H1 (cell line): ENCODE measurements at regions not wholly inside any gene's neighbourhood (a gene's known extent, or its start where the extent isn't known, plus 50 kb on each side); places are given as distances from the start of the nearest gene placed in this dataset.

Experiments used
- CTCF ChIA-PET: fragments of 300-600 bp; sonication (Branson Sonifier 250); formaldehyde crosslinking; loops from one replicate; lab custom pipeline; 2021; ENCODE audit not compliant: partially characterized antibody; lab: Charles Lee
- POLR2A ChIA-PET: fragments of 300-600 bp; sonication (Branson Sonifier 250); formaldehyde crosslinking; loops from one replicate; lab custom pipeline; 2021; ENCODE audit warnings: inconsistent platforms; ENCODE audit not compliant: partially characterized antibody; lab: Charles Lee
- DNase-seq, 2 experiments: peaks; one replicate each; pipeline versions ENCODE4 v3.0.0 to v3.0.0-alpha.2; 2010 to 2022; ENCODE audit warnings: low spot score in 2 of 2, low read depth in 1 of 2, mixed read lengths in 1 of 2
- FAIRE-seq: peaks from 2 replicates; lab custom pipeline; 2011; peaks lifted over from hg19 to GRCh38; lab: Jason Lieb, UNC
- H2AFZ ChIP-seq: 2 replicates; pipeline ENCODE4 v1.8.1; 2012; ENCODE audit warnings: low read length, inconsistent platforms
- H2AK5ac ChIP-seq: 2 replicates; pipeline ENCODE4 v1.6.1; 2013; ENCODE audit warnings: low read depth, low read length
- H2BK120ac ChIP-seq: replicated peaks from 2 replicates; pipeline ENCODE3; 2013; ENCODE audit warnings: low read depth, low read length, inconsistent platforms
- H2BK12ac ChIP-seq: 2 replicates; pipeline ENCODE4 v1.6.1; 2013; ENCODE audit warnings: low read depth, low read length
- H2BK15ac ChIP-seq: 2 replicates; pipeline ENCODE4 v1.6.1; 2013; ENCODE audit warnings: low read length
- H2BK20ac ChIP-seq: 2 replicates; pipeline ENCODE4 v1.6.1; 2013; ENCODE audit warnings: low read length
- H2BK5ac ChIP-seq: 2 replicates; pipeline ENCODE4 v1.6.1; 2013; ENCODE audit warnings: low read depth, low read length
- H3K14ac ChIP-seq: 2 replicates; pipeline ENCODE4 v1.6.1; 2013; ENCODE audit warnings: inconsistent platforms; ENCODE audit not compliant: insufficient read length
- H3K18ac ChIP-seq: 2 replicates; pipeline ENCODE4 v1.6.1; 2013; ENCODE audit warnings: low read length; ENCODE audit errors: extremely low read depth
- H3K23ac ChIP-seq: 2 replicates; pipeline ENCODE4 v1.6.1; 2013; ENCODE audit warnings: inconsistent platforms; ENCODE audit not compliant: insufficient read length
- H3K23me2 ChIP-seq: 2 replicates; pipeline ENCODE4 v1.6.1; 2013; ENCODE audit warnings: low read depth, low read length
- H3K27ac ChIP-seq: 2 replicates; pipeline ENCODE4 v1.6.1; 2011; ENCODE audit warnings: low read depth, low read length, inconsistent platforms
- H3K27me3 ChIP-seq, 4 experiments: replicated peaks in 1 of 4; 1 replicate in 1 of 4; 2 replicates in 3 of 4; pipeline versions ENCODE4 v1.6.1 to v1.8.1; 2011 to 2013; ENCODE audit warnings: low read length in 3 of 4, mild to moderate bottlenecking in 3 of 4, inconsistent platforms in 2 of 4, mixed read lengths in 2 of 4, moderate library complexity in 1 of 4; ENCODE audit not compliant: control insufficient read depth in 3 of 4, insufficient read depth in 3 of 4; ENCODE audit errors: extremely low read depth in 1 of 4
- H3K36me3 ChIP-seq, 4 experiments: 2 replicates each; pipeline versions ENCODE4 v1.6.1 to v1.8.1; 2011 to 2013; ENCODE audit warnings: mild to moderate bottlenecking in 4 of 4, low read length in 3 of 4, moderate library complexity in 2 of 4, control low read depth in 1 of 4, inconsistent platforms in 1 of 4; ENCODE audit not compliant: insufficient read depth in 4 of 4, control insufficient read depth in 2 of 4
- H3K4ac ChIP-seq: replicated peaks from 2 replicates; pipeline ENCODE3; 2013; ENCODE audit warnings: low read length, low read depth, mixed read lengths, inconsistent platforms; ENCODE audit not compliant: insufficient read length
- H3K4me1 ChIP-seq, 4 experiments: replicated peaks in 1 of 4; 1 replicate in 1 of 4; 2 replicates in 3 of 4; pipeline versions ENCODE4 v1.6.1 to v1.8.1; 2011 to 2013; ENCODE audit warnings: low read length in 3 of 4, inconsistent platforms in 2 of 4, mixed read lengths in 1 of 4; ENCODE audit not compliant: insufficient read depth in 4 of 4, control insufficient read depth in 3 of 4
- H3K4me2 ChIP-seq, 2 experiments: 2 replicates each; pipeline versions ENCODE4 v1.6.1 to v1.8.1; 2011 to 2013; ENCODE audit warnings: low read depth in 2 of 2, low read length in 2 of 2, control low read depth in 1 of 2, inconsistent platforms in 1 of 2, mild to moderate bottlenecking in 1 of 2; ENCODE audit not compliant: insufficient read depth in 1 of 2
- H3K4me3 ChIP-seq, 4 experiments: fragments of 200-600, 300-600 bp in 1 of 4; sonication (generic), shearing (Covaris generic), sonication (Bioruptor Twin) in 1 of 4; 2 replicates each; pipeline versions ENCODE4 v1.5.1 to v1.8.1; 2011 to 2016; ENCODE audit warnings: low read length in 4 of 4, low read depth in 3 of 4, control low read depth in 2 of 4, inconsistent platforms in 2 of 4, mild to moderate bottlenecking in 2 of 4, mixed read lengths in 1 of 4, moderate library complexity in 1 of 4; ENCODE audit not compliant: insufficient read depth in 2 of 4; ENCODE audit errors: extremely low read depth in 1 of 4
- H3K56ac ChIP-seq: replicated peaks from 2 replicates; pipeline ENCODE3; 2013; ENCODE audit warnings: low read depth, mild to moderate bottlenecking, mixed read lengths, low read length, inconsistent platforms; ENCODE audit not compliant: insufficient read length
- H3K79me1 ChIP-seq: 2 replicates; pipeline ENCODE4 v1.6.1; 2013; ENCODE audit warnings: low read depth, low read length, control low read depth
- H3K79me2 ChIP-seq, 2 experiments: 2 replicates each; pipeline versions ENCODE4 v1.6.1 to v1.8.1; 2012 to 2013; ENCODE audit warnings: low read length in 2 of 2, mild to moderate bottlenecking in 2 of 2, inconsistent platforms in 1 of 2; ENCODE audit not compliant: insufficient read depth in 2 of 2, control insufficient read depth in 1 of 2
- H3K9ac ChIP-seq, 4 experiments: replicated peaks in 1 of 4; 1 replicate in 1 of 4; 2 replicates in 3 of 4; pipeline versions ENCODE4 v1.6.1 to v1.8.1; 2011 to 2013; ENCODE audit warnings: low read depth in 3 of 4, low read length in 3 of 4, control low read depth in 2 of 4, mild to moderate bottlenecking in 2 of 4, moderate library complexity in 2 of 4, inconsistent platforms in 1 of 4; ENCODE audit errors: extremely low read depth in 1 of 4
- H3K9me3 ChIP-seq, 2 experiments: 2 replicates each; pipeline versions ENCODE4 v1.6.1 to v1.8.1; 2012 to 2013; ENCODE audit warnings: mild to moderate bottlenecking in 2 of 2, moderate library complexity in 2 of 2, control low read depth in 1 of 2, inconsistent platforms in 1 of 2, low read depth in 1 of 2, low read length in 1 of 2, mixed read lengths in 1 of 2; ENCODE audit not compliant: insufficient read depth in 2 of 2
- H4K20me1 ChIP-seq, 2 experiments: replicated peaks in 1 of 2; 2 replicates each; pipeline versions ENCODE3 to v1.8.1; 2011 to 2013; ENCODE audit warnings: inconsistent platforms in 2 of 2, low read length in 2 of 2, mild to moderate bottlenecking in 1 of 2; ENCODE audit not compliant: insufficient read depth in 2 of 2, control insufficient read depth in 1 of 2
- H4K5ac ChIP-seq: 2 replicates; pipeline ENCODE4 v1.6.1; 2013; ENCODE audit warnings: low read length, low read depth, mixed read lengths, inconsistent platforms; ENCODE audit not compliant: insufficient read length
- H4K8ac ChIP-seq: 2 replicates; pipeline ENCODE4 v1.8.0; 2013; ENCODE audit warnings: mild to moderate bottlenecking, moderate library complexity, low read length, inconsistent platforms; ENCODE audit not compliant: insufficient read depth; ENCODE audit errors: extremely low read depth
- H4K91ac ChIP-seq: replicated peaks from 2 replicates; pipeline ENCODE3; 2013; ENCODE audit warnings: low read length, mixed read lengths, inconsistent platforms; ENCODE audit not compliant: insufficient read length
- BRCA1 ChIP-seq: IDR thresholded peaks from 2 replicates; pipeline ENCODE4 v1.6.1; 2012; ENCODE audit warnings: low read depth, low read length, improper control_type of control experiment
- CBX8 ChIP-seq: fragments of 300-800, 300-1000 bp; sonication (generic); IDR thresholded peaks from 2 replicates; pipeline ENCODE4 v1.7.1; 2016; ENCODE audit warnings: low read depth, low read length, borderline replicate concordance
- SP2 ChIP-seq: IDR thresholded peaks from 2 replicates; pipeline ENCODE4 v1.6.1; 2012; ENCODE audit warnings: mild to moderate bottlenecking, low read length, inconsistent platforms
- WGBS, 2 experiments: shearing (Covaris generic) in 1 of 2; methylation state at CpG; one replicate each; pipeline versions ENCODE4 v1.1.6 to v1.1.7; 2013 to 2015; ENCODE audit warnings: low lambda C conversion rate in 2 of 2, mixed read lengths in 2 of 2, inconsistent platforms in 1 of 2, low coverage in 1 of 2, missing lambda C conversion rate in 1 of 2; ENCODE audit not compliant: insufficient replicate concordance in 2 of 2, insufficient coverage in 1 of 2, insufficient read length in 1 of 2; ENCODE audit errors: extremely low coverage in 1 of 2, missing lambda C conversion rate in 1 of 2; 5-methylcytosine and 5-hydroxymethylcytosine counted together

GRCh38 chr1:82451191-82451590 lies 650.5 kb downstream of the ADGRL2 start:
- Histone ChIP-seq H3K9me3 (peaks cover 3 to 6% of the 10 kb centered on the region in 2 experiments; a peak in 3 of 4 replicates), H4K5ac (no peak overlapping the region), H2BK5ac (no peak overlapping the region), H2AFZ (no peak overlapping the region), H3K18ac (no peak overlapping the region), H4K8ac (no peak overlapping the region), H3K9ac (no peak overlapping the region), H2BK20ac (no peak overlapping the region), H3K79me2 (no peaks in the 10 kb centered on the region), H2BK12ac (no peak overlapping the region), H3K23me2 (no peaks in the 10 kb centered on the region), H3K79me1 (no peaks in the 10 kb centered on the region), H3K4me2 (no peak overlapping the region), H3K36me3 (no peaks in the 10 kb centered on the region), H3K4me1 (no peaks in the 10 kb centered on the region), H2BK120ac (no peak overlapping the region), H3K27ac (no peak overlapping the region), H4K91ac (no peak overlapping the region), H3K14ac (no peak overlapping the region), H3K56ac (no peak overlapping the region), H2AK5ac (no peak overlapping the region)
- POLR2A ChIA-PET = no interaction called here
- DNase-seq (no peak), FAIRE-seq (no peak)
- TF ChIP-seq CBX8 (no peak), SP2 (no peak), BRCA1 (no peak)
- TF ChIP-seq, all 59 proteins: peak for 0
- no peak overlapping the region for H3K4me3 ChIP-seq
- H2BK15ac ChIP-seq = no peak overlapping the region
- CTCF ChIA-PET = no interaction called here
- 92% methylated on average over 2 of the region's 2 CpGs; no CpG with 5 or more reads in 1 of the 2 experiments for WGBS, 2 experiments
- no peak overlapping the region for H3K23ac ChIP-seq
- no peaks in the 10 kb centered on the region for H4K20me1 ChIP-seq
- no peaks in the 10 kb centered on the region for H3K27me3 ChIP-seq
- no peak overlapping the region for H3K4ac ChIP-seq
